CD4-positive, alpha-beta T cell treated with Interleukin-21 for 1 hour (primary cell): ENCODE measurements at regions not wholly inside any gene's neighbourhood (a gene's known extent, or its start where the extent isn't known, plus 50 kb on each side); places are given as distances from the start of the nearest gene placed in this dataset.

ENCODE experiments used
- DNase-seq: peaks from one replicate; pipeline ENCODE4 v3.0.0-alpha.2; 2020

- DNase-seq: no peak
Measured at GRCh38 chr1:222163895-222164294, 384.0 kb downstream of the HHIPL2 start.

GRCh38 chr1:222161676-222162075 lies 386.2 kb downstream of the HHIPL2 start:
- DNase-seq: no peak

GRCh38 chr1:222157612-222158011 lies 390.3 kb downstream of the HHIPL2 start:
- no peak for DNase-seq

- no peak for DNase-seq
Measured at GRCh38 chr1:222140206-222140605, 398.3 kb upstream of the DUSP10 start.

- no peak for DNase-seq
Measured at GRCh38 chr1:222138095-222138494, 396.2 kb upstream of the DUSP10 start.

GRCh38 chr1:222136869-222137268 lies 395.0 kb upstream of the DUSP10 start:
- no peak for DNase-seq

- no peak for DNase-seq
Measured at GRCh38 chr1:222129041-222129440, 387.2 kb upstream of the DUSP10 start.

- no peak for DNase-seq
Measured at GRCh38 chr1:222127526-222128152, 385.8 kb upstream of the DUSP10 start.

- no peak for DNase-seq
Measured at GRCh38 chr1:222127096-222127495, 385.2 kb upstream of the DUSP10 start.

GRCh38 chr1:222126052-222126451 lies 384.2 kb upstream of the DUSP10 start:
- no peak for DNase-seq

GRCh38 chr1:222124602-222125001 lies 382.7 kb upstream of the DUSP10 start:
- DNase-seq: no peak

GRCh38 chr1:222123111-222123510 lies 381.2 kb upstream of the DUSP10 start:
- DNase-seq: no peak

- DNase-seq: no peak
Measured at GRCh38 chr1:222117809-222118208, 375.9 kb upstream of the DUSP10 start.

- no peak for DNase-seq
Measured at GRCh38 chr1:222114536-222115156, 372.8 kb upstream of the DUSP10 start.

GRCh38 chr1:222109836-222110235 lies 367.9 kb upstream of the DUSP10 start:
- no peak for DNase-seq

- DNase-seq: no peak
Measured at GRCh38 chr1:222107975-222108374, 366.1 kb upstream of the DUSP10 start.

- no peak for DNase-seq
Measured at GRCh38 chr1:222107267-222107666, 365.4 kb upstream of the DUSP10 start.

GRCh38 chr1:222106377-222106776 lies 364.5 kb upstream of the DUSP10 start:
- no peak for DNase-seq

- no peak for DNase-seq
Measured at GRCh38 chr1:222105861-222106260, 364.0 kb upstream of the DUSP10 start.

- no peak for DNase-seq
Measured at GRCh38 chr1:222105393-222105737, 363.5 kb upstream of the DUSP10 start.

GRCh38 chr1:222104694-222105392 lies 363.0 kb upstream of the DUSP10 start:
- no peak for DNase-seq

- no peak for DNase-seq
Measured at GRCh38 chr1:222104097-222104496, 362.2 kb upstream of the DUSP10 start.

- DNase-seq: no peak
Measured at GRCh38 chr1:222099746-222100145, 357.9 kb upstream of the DUSP10 start.

GRCh38 chr1:222098404-222098803 lies 356.5 kb upstream of the DUSP10 start:
- no peak for DNase-seq

- DNase-seq: no peak
Measured at GRCh38 chr1:222097588-222097987, 355.7 kb upstream of the DUSP10 start.
